ENCODE measurements at regions not wholly inside any gene's neighbourhood (a gene's known extent, or its start where the extent isn't known, plus 50 kb on each side); places are given as distances from the start of the nearest gene placed in this dataset.
"Not testable (repeated sequence)": the region's sequence is repeated elsewhere in the genome, so short reads cannot be mapped to it uniquely, and the experiment has no call there.

DNA sequence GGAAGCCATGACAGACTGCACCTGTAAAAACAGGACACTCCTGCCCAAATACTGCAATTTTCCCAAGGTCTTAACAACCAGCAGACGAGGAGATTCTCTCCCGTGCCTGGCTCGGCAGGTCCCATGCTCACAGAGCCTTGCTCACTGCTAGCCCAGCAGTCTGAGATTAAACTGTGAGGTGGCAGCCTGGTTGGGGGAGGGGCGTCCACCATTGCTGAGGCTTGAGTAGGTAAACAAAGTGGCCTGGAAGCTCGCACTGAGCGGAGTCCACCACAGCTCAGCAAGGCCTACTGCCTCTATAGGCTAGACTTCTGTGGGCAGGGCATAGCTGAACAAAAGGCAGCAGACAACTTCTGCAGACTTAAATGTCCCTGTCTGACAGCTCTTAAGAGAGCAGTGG, 80.3 kb downstream of the ANXA5 start:
- not testable (repeated sequence) for DNase-seq

- no peak for DNase-seq
These were observed 82.7 kb downstream of the ANXA5 start for GRCh38 chr4:121614101-121614500.

DNA sequence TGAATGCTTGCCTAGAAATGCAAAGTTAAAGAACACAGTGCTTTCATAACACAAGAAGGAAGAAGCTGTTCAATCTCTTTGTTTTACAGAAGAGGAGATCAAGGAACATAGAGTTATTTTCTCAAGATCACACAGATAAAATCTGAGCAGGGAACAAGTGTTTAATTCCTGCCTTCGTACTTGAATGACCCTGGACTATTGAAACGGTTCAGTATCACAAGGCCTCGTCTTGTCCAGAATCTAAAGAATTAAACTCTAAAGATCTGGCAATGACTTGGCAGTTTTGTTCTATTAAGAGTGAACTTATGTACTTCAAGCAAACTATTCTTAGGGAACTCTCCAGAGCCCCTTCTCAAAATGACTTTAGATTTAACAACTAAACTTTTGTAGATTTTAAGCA, 97.7 kb downstream of the ANXA5 start:
- DNase-seq = no peak

DNA sequence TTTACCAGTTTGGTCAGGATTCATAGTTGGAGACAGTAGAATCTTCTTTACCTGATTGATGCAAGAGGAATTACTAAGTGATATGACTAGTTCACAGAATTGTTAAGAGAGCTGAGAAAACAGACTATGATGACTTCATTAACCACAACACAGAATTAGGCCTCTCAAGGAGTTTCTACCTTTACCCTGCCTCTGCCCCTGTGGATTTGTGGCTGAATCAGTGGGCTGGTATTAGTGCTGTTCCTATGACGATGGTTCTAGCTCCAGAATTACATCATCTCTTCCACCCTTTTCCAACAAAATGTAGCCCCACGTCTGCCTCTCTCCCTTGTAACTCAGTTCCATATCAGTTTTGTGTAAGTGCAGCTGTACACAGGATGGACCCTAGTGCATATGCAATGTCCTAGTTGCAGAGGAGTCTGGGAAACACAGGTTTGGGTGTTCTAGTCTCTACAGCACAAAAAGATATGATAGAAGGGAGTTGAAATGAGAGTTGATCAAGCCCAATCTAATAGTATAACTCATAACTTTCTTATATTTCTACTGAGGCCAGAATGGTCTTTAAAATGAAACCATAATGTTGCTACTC, 99.3 kb downstream of the ANXA5 start:
- DNase-seq = no peak

DNA sequence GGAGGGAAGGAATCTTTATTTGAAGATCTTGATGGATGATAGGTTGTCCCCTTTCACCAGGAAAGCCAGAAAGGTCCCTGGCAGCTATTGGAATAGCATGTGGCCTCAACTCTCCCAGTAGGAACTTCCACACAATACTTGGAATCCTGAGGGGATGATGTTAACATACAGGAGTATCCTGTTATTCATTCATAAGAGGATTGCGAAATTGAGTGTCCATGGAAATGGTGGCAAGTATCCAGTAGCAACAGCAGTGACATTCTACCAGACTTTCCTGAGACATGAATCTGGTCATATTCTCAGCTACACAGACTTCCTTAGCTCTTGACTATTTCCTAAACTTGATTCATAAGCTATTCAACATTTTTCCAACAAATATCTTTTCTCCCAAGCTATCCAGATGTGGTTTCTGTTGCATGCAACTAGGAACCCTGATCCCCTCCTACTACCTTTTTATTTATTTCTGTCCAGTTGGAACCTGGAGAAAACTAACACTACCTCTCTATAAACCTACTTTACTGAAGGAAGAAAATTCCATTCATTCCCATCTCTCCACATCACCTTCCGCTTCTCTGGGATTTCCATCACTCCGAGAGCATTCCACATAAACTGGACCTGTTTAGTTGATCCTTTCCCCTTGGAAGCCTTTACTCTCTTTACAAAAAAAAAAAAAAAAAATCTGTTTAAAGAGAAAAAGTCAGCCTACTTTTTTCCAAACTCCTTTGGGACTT, 101.8 kb downstream of the ANXA5 start:
- no peak for DNase-seq

GRCh38 chr4:121593760-121594159, 103.0 kb downstream of the ANXA5 start:
- no peak for DNase-seq

GRCh38 chr4:121592257-121592656, 104.5 kb downstream of the ANXA5 start:
- not testable (repeated sequence) for DNase-seq

DNA sequence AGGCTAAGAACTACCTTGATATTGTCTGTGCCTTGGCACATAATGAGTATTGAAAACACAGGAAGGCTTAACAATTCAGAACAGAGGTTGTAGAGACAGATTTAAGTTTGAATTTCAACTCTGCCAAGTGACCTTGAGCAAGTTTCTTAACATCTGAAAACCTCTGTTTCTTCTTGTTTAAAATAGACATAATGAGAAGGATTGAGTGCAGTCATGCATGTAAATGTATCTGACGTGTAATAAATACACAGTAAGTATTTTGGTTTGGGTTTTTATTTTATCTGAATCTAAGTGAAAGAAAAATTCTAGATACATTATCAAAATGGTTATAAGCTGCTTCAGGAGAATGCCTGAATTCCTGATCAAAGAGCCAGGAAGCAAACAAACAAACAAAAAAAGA, 111.9 kb downstream of the ANXA5 start:
- DNase-seq = no peak

DNA sequence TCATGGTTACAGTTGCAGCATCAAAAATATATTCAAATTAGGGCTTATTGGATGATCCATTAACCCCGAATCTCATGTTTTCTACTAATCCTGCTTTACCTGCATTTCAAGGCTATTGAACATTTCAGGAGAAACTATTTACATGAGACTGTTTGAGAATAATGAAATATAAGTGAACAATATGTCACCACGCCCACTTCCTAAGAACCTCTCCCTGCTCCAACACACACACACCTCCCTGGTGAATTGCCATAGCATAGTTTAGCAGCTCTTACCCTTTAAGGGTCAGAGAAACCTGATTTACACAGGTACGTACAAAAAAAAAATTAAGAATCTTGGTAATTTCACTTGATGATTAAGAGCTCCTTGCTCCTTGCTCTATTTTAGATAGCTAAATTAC, 113.4 kb downstream of the ANXA5 start:
- no peak for DNase-seq

- DNase-seq = no peak
These were observed 114.5 kb downstream of the ANXA5 start for GRCh38 chr4:121582296-121582695.

DNA sequence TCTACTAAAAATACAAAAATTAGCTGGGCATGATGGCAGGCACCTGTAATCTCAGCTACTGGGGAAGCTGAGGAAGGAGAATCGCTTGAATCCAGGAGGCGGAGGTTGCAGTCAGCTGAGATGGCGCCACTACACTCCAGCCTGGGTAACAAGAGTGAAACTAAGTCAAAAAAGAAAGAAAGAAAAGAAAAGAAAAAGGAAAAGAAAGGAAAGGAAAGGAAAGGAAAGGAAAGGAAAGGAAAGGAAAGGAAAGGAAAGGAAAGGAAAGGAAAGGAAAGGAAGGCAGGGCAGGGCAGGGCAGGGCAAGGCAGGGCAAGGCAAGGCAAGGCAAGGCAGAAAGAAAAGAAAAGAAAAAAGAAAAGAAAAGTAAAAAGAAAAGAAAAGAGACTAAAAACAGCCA, 121.4 kb downstream of the ANXA5 start:
- DNase-seq = not testable (repeated sequence)

DNA sequence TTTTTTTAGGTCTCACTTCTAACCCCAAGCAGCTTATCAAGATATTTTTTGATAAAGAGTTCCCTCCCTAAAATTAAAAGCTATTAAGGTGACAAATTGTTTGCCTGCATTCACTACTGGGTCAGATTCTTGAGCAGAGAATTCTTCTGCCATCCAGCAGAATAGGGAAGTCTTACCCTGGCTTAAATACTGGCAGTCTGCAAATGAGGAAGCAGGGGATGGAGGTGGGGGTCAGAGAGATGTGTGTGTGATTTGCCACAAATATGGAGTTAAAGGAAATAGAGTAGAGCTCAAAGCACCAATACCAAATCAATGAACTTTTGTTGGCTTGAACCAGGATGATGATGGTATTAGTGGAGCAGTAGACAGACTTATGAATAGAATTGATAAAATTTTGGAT, 122.2 kb downstream of the ANXA5 start:
- no peak for DNase-seq

DNA sequence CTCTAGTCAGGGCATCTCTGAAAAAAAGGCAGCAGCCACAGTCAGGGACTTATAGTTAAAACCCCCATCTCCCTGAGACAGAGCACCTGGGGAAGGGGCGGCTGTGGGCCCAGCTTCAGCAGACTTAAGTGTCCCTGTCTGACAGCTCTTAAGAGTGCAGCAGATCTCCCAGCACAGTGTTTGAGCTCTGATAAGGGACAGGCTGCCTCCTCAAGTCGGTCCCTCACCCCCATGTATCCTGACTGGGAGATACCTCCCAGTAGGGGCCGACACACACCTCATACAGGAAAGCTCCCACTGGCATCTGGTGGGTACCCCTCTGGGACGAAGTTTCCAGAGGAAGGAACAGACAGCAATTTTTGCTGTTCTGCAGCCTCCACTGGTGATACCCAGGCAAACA, 129.0 kb downstream of the ANXA5 start:
- no peak for DNase-seq

GRCh38 chr4:121564840-121565375, 131.9 kb downstream of the ANXA5 start:
- DNase-seq = no peak

GRCh38 chr4:121562811-121563210, 134.0 kb downstream of the ANXA5 start:
- DNase-seq = no peak

DNA sequence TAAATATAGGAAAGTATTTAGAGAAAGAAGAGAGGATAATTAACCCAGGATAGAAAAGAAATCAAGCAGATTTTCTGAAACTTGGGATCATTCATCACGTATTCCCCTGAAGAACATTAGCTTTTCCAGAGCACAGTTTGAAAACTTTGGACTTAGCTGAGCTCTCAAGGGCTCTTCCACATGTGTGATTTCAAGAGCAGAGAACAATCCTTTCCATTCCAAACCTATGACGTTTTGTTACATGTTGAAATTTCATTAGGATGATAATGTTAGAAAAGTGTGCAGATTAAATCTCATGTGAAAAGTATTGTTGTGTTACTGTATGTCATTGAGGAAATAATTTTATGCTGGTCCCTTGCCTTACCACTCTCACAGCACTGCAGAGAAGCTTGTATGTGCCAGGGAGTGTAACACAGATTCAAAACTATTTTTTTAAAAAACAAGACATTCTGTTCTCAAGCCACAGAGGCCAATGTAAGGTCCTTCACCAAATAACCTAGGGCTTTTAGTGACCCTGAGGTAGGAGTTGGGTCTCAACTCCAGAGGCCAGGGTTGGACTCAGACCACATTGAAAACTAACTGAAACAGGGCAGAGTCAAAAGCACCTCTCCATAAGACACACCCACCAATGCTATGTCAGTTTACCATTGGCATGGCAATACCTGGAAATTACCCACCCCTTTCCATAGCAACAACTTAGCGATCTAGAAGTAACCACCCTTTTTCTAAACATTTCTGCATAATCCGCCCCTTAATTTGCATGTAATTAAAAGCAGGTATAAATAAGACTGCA, 141.3 kb downstream of the ANXA5 start:
- no peak for DNase-seq

DNA sequence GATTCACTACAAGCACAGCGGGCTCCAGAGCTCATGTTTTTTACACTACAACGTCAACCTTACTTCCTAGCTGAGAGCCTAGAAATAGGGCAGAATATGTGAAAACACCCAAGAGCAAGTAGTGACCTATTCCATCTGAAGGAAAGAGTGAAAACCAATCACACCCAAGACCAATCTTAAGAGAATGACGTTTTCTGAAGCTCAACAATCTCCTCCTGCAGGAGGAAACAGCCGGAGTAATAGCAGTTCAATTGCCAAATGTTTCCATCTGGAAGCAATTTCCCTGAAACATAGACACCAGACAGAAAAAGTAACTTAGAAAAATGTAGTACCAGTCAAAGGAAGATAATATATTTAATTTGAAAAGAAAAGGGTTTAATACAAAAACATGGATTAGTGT, 142.4 kb downstream of the ANXA5 start:
- DNase-seq = no peak

- DNase-seq = no peak
These were observed 144.9 kb downstream of the ANXA5 start for GRCh38 chr4:121551881-121552280.

GRCh38 chr4:121551271-121551670, 145.5 kb downstream of the ANXA5 start:
- no peak for DNase-seq

GRCh38 chr4:121541696-121542095, 155.1 kb downstream of the ANXA5 start:
- no peak for DNase-seq

GRCh38 chr4:121535351-121535750, 154.5 kb upstream of the QRFPR start:
- no peak for DNase-seq

GRCh38 chr4:121534187-121534586, 153.4 kb upstream of the QRFPR start:
- DNase-seq = no peak

DNA sequence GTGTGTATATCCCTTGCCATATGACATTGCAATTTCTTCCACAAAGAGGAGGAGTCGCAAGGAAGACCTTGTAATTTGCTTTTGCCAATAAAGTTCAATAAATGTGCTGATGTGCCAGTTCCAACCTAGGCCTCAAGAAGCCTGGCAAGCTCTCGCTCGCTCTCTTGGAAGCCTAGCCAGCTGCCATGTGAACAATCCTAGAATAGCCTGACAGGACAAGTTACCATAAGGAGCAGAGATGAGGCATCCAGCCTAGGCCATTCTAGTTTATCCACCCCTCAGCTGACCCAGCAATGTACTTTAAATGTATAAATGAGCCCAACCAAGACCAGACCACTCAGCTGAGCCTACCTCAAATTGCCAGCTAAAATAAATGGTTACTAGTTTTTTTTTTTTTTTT, 145.7 kb upstream of the QRFPR start:
- DNase-seq = no peak
